Liver (tissue), 8 donors: ENCODE measurements at regions not wholly inside any gene's neighbourhood (a gene's known extent, or its start where the extent isn't known, plus 50 kb on each side); places are given as distances from the start of the nearest gene placed in this dataset.

Source experiments
- DNase-seq: peaks from one replicate; pipeline ENCODE4 v3.0.0-alpha.2; 2017; ENCODE audit warnings: low spot score
- H3K27ac ChIP-seq, 2 donors: one replicate each; pipeline ENCODE4 v1.7.0; 2013; ENCODE audit warnings: inconsistent platforms in 2 of 2, low read length in 2 of 2, control low read depth in 1 of 2, low read depth in 1 of 2, mild to moderate bottlenecking in 1 of 2
- H3K27me3 ChIP-seq, 4 donors: one replicate each; pipeline versions ENCODE4 v1.6.1 to v1.7.0; 2013; ENCODE audit warnings: low read length in 3 of 4, inconsistent platforms in 1 of 4, mild to moderate bottlenecking in 1 of 4, moderate library complexity in 1 of 4; ENCODE audit not compliant: control insufficient read depth in 4 of 4, insufficient read depth in 4 of 4
- H3K36me3 ChIP-seq, 4 donors: one replicate each; pipeline versions ENCODE4 v1.6.1 to v1.7.0; 2013; ENCODE audit warnings: low read length in 3 of 4, mild to moderate bottlenecking in 3 of 4, low read depth in 1 of 4, moderate library complexity in 1 of 4; ENCODE audit not compliant: control insufficient read depth in 4 of 4, insufficient read depth in 3 of 4
- H3K4me1 ChIP-seq, 4 donors: one replicate each; pipeline versions ENCODE4 v1.6.1 to v1.7.0; 2013; ENCODE audit warnings: low read length in 3 of 4, mild to moderate bottlenecking in 3 of 4, moderate library complexity in 1 of 4; ENCODE audit not compliant: control insufficient read depth in 4 of 4, insufficient read depth in 4 of 4
- H3K4me3 ChIP-seq, 3 donors: one replicate each; pipeline versions ENCODE4 v1.6.1 to v1.7.0; 2013; ENCODE audit warnings: low read length in 3 of 3, control low read depth in 1 of 3, low read depth in 1 of 3, mild to moderate bottlenecking in 1 of 3
- H3K9ac ChIP-seq, 2 donors: one replicate each; pipeline ENCODE4 v1.7.0; 2013; ENCODE audit warnings: low read length in 2 of 2, mild to moderate bottlenecking in 2 of 2, moderate library complexity in 2 of 2, control low read depth in 1 of 2, low read depth in 1 of 2
- H3K9me3 ChIP-seq, 4 donors: one replicate each; pipeline versions ENCODE4 v1.6.1 to v1.7.0; 2013; ENCODE audit warnings: low read length in 3 of 4; ENCODE audit not compliant: control insufficient read depth in 4 of 4
- CTCF ChIP-seq: fragments of 150-350 bp; IDR thresholded peaks from 2 replicates; pipeline ENCODE4 v1.5.1; 2017; ENCODE audit warnings: improper control_type of control experiment, low read depth, low read length; ENCODE audit not compliant: missing input control
- EGR1 ChIP-seq, 2 donors: IDR thresholded peaks; 2 replicates each; pipeline ENCODE4 v1.6.1; 2016 to 2018; ENCODE audit warnings: antibody characterized with exemption in 2 of 2, low read depth in 2 of 2
- FOXA1 ChIP-seq: IDR thresholded peaks from 2 replicates; pipeline ENCODE4 v1.6.1; 2016; ENCODE audit warnings: antibody characterized with exemption
- FOXA2 ChIP-seq: IDR thresholded peaks from 2 replicates; pipeline ENCODE4 v1.6.1; 2016; ENCODE audit warnings: antibody characterized with exemption
- GABPA ChIP-seq, 2 donors: IDR thresholded peaks in 1 of 2; conservative IDR thresholded peaks in 1 of 2; 2 replicates each; pipeline ENCODE4 v1.6.1; 2016; ENCODE audit warnings: antibody characterized with exemption in 2 of 2, mild to moderate bottlenecking in 1 of 2, moderate library complexity in 1 of 2
- HNF4G ChIP-seq: IDR thresholded peaks from 2 replicates; pipeline ENCODE4 v1.6.1; 2016; ENCODE audit warnings: antibody characterized with exemption
- JUND ChIP-seq, 2 donors: IDR thresholded peaks; 2 replicates each; pipeline ENCODE4 v1.6.1; 2016; ENCODE audit warnings: antibody characterized with exemption in 2 of 2
- NR2F2 ChIP-seq: IDR thresholded peaks from 2 replicates; pipeline ENCODE4 v1.6.1; 2016; ENCODE audit warnings: antibody characterized with exemption
- RAD21 ChIP-seq, 2 donors: IDR thresholded peaks; 2 replicates each; pipeline ENCODE4 v1.6.1; 2016; ENCODE audit warnings: antibody characterized with exemption in 2 of 2, mild to moderate bottlenecking in 2 of 2
- REST ChIP-seq: IDR thresholded peaks from 2 replicates; pipeline ENCODE4 v1.6.1; 2016; ENCODE audit warnings: antibody characterized with exemption, mild to moderate bottlenecking
- RXRA ChIP-seq, 2 donors: IDR thresholded peaks; 2 replicates each; pipeline ENCODE4 v1.6.1; 2017 to 2018; ENCODE audit warnings: antibody characterized with exemption in 2 of 2, mild to moderate bottlenecking in 1 of 2
- YY1 ChIP-seq: IDR thresholded peaks from 2 replicates; pipeline ENCODE4 v1.6.1; 2016; ENCODE audit warnings: antibody characterized with exemption, mild to moderate bottlenecking
- WGBS: extraction: QIAGEN DNeasy Blood & Tissue Kit; methylation state at CpG from one replicate; pipeline ENCODE4 v1.1.7; 2013; 5-methylcytosine and 5-hydroxymethylcytosine counted together
- TF ChIP-seq, protein P1 (sequence below): IDR thresholded peaks from 2 replicates; pipeline ENCODE4 v1.6.1; 2016; ENCODE audit warnings: antibody characterized with exemption
- TF ChIP-seq, protein P2 (sequence below): IDR thresholded peaks from 2 replicates; pipeline ENCODE4 v1.6.1; 2016; ENCODE audit warnings: antibody characterized with exemption
- TF ChIP-seq, protein P3 (sequence below): IDR thresholded peaks from 2 replicates; pipeline ENCODE4 v1.6.1; 2016; ENCODE audit warnings: antibody characterized with exemption
- donor health status: healthy.
- donor health status: healthy.
- donor health status: healthy.
- donor health status: healthy.
- donor health status: healthy.

GRCh38 chr10:35813219-35813618 lies 171.1 kb upstream of the FZD8 start:
- Histone ChIP-seq H3K9me3 (peaks cover 0 to 3% (median 0%) of the 10 kb centered on the region in 4 donors), H3K36me3 (no peaks in the 10 kb centered on the region), H3K4me1 (no peaks in the 10 kb centered on the region), H3K4me3 (no peak overlapping the region), H3K27me3 (no peaks in the 10 kb centered on the region), H3K27ac (no peak overlapping the region), H3K9ac (no peak overlapping the region)
- DNase-seq = no peak
- TF ChIP-seq RXRA (IDR thresholded peaks at IDR 0.05) = no peak
- TF ChIP-seq, protein P1, sequence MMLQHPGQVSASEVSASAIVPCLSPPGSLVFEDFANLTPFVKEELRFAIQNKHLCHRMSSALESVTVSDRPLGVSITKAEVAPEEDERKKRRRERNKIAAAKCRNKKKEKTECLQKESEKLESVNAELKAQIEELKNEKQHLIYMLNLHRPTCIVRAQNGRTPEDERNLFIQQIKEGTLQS = no peak
- TF ChIP-seq, protein P2, sequence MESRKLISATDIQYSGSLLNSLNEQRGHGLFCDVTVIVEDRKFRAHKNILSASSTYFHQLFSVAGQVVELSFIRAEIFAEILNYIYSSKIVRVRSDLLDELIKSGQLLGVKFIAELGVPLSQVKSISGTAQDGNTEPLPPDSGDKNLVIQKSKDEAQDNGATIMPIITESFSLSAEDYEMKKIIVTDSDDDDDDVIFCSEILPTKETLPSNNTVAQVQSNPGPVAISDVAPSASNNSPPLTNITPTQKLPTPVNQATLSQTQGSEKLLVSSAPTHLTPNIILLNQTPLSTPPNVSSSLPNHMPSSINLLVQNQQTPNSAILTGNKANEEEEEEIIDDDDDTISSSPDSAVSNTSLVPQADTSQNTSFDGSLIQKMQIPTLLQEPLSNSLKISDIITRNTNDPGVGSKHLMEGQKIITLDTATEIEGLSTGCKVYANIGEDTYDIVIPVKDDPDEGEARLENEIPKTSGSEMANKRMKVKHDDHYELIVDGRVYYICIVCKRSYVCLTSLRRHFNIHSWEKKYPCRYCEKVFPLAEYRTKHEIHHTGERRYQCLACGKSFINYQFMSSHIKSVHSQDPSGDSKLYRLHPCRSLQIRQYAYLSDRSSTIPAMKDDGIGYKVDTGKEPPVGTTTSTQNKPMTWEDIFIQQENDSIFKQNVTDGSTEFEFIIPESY = no peak
- WGBS = 89% methylated on average over 4 of the region's 4 CpGs

DNA sequence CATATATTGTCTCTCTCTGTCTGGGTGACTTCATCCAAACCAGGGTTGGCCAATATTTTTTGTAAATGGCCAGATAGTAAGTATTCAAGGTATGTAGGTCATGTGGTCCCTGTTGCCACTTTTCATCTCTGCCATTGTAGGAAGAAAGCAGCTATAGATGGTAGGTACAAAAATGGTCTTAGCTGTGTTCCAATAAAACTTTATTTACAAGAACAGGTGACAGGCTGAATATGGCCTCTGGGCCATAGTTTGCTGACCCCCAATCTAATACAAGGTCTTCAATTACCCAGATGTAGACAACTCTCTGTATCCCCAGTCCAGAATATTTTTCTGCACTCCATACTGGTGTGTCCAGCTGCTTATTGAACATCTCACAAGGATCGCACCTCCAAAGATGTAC lies 166.2 kb upstream of the FZD8 start:
- Histone ChIP-seq H3K27me3 (no peaks in the 10 kb centered on the region), H3K4me1 (no peaks in the 10 kb centered on the region), H3K4me3 (no peak overlapping the region), H3K36me3 (no peaks in the 10 kb centered on the region), H3K27ac (no peak overlapping the region), H3K9me3 (peaks cover 0 to 3% (median 0%) of the 10 kb centered on the region in 4 donors), H3K9ac (no peak overlapping the region)
- TF ChIP-seq CTCF = no peak
- TF ChIP-seq, protein P2 = no peak
- TF ChIP-seq, protein P3, sequence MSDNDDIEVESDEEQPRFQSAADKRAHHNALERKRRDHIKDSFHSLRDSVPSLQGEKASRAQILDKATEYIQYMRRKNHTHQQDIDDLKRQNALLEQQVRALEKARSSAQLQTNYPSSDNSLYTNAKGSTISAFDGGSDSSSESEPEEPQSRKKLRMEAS = no peak
- no peak for TF ChIP-seq HNF4G
- no peak for TF ChIP-seq YY1
- TF ChIP-seq EGR1 (IDR thresholded peaks at IDR 0.05; ENCODE audit: low read depth in 2 of 2) = no peak
- no peak for DNase-seq
- WGBS = 98% methylated on average over 1 of the region's 1 CpG

GRCh38 chr10:35803046-35803445 lies 160.9 kb upstream of the FZD8 start:
- WGBS = 88% methylated on average over 2 of the region's 2 CpGs
- TF ChIP-seq RAD21 (IDR thresholded peaks at IDR 0.05) (no peak), GABPA (IDR thresholded peaks at IDR 0.05 in 1 of 2, conservative IDR thresholded peaks at IDR 0.05 in 1 of 2) (no peak), FOXA2 (no peak), HNF4G (no peak), RXRA (IDR thresholded peaks at IDR 0.05) (no peak), EGR1 (IDR thresholded peaks at IDR 0.05; ENCODE audit: low read depth in 2 of 2) (no peak), YY1 (no peak), REST (no peak), JUND (IDR thresholded peaks at IDR 0.05) (no peak), NR2F2 (no peak), FOXA1 (no peak)
- TF ChIP-seq, protein P1 = no peak
- TF ChIP-seq, protein P2 = no peak
- Histone ChIP-seq H3K36me3 (no peaks in the 10 kb centered on the region), H3K4me3 (no peak overlapping the region), H3K9me3 (no peaks in the 10 kb centered on the region), H3K9ac (no peak overlapping the region), H3K27ac (no peak overlapping the region), H3K4me1 (no peaks in the 10 kb centered on the region), H3K27me3 (no peaks in the 10 kb centered on the region)
- no peak for DNase-seq
